Left lung (tissue), 4 donors: ENCODE measurements at regions not wholly inside any gene's neighbourhood (a gene's known extent, or its start where the extent isn't known, plus 50 kb on each side); places are given as distances from the start of the nearest gene placed in this dataset.

Experiments used
- ATAC-seq: fragments of 200-7000 bp; cut with Tn5 transposase; one replicate; pipeline ENCODE4 v1.9.1; 2020; ENCODE audit warnings: moderate library complexity
- DNase-seq, 4 donors: peaks; one replicate each; pipeline ENCODE4 v3.0.0-alpha.2; 2013 to 2020
- H3K27ac ChIP-seq, 2 donors: fragments of 200-600 bp; sonication (generic) in 1 of 2; one replicate each; pipeline versions ENCODE4 v1.5.0 to v1.8.0; 2020 to 2021
- H3K27me3 ChIP-seq, 2 donors: fragments of 200-600 bp; sonication (generic) in 1 of 2; one replicate each; pipeline versions ENCODE4 v1.5.0 to v1.8.0; 2020 to 2021
- H3K36me3 ChIP-seq, 2 donors: fragments of 200-600 bp; sonication (generic) in 1 of 2; one replicate each; pipeline versions ENCODE4 v1.5.0 to v1.8.0; 2020 to 2021
- H3K4me1 ChIP-seq, 2 donors: fragments of 200-600 bp; one replicate each; pipeline ENCODE4 v1.8.0; 2021
- H3K4me3 ChIP-seq, 2 donors: fragments of 200-600 bp; sonication (generic) in 1 of 2; one replicate each; pipeline versions ENCODE4 v1.5.0 to v1.8.0; 2020 to 2021; ENCODE audit warnings: mild to moderate bottlenecking in 1 of 2
- H3K9me3 ChIP-seq, 2 donors: fragments of 200-600 bp; sonication (generic) in 1 of 2; one replicate each; pipeline versions ENCODE4 v1.5.0 to v1.8.0; 2020 to 2021
- intact Hi-C, 2 donors: fragments of 100-400 bp; cut with DNase I; formaldehyde crosslinking; loops; one replicate each; pipeline versions ENCODE4 v1.11.2 to v1.14.2; 2022
- TF ChIP-seq, protein P1 (sequence below), 2 donors: fragments of 200-600 bp; sonication (generic) in 1 of 2; IDR thresholded peaks; one replicate each; pipeline versions ENCODE4 v1.5.0 to v1.8.0; 2021; ENCODE audit warnings: antibody characterized with exemption in 2 of 2
- donor health status: DM: no; HTN: yes; CAD: no.
- donor health status: DM: no; HTN: no; CAD: no.

GRCh38 chr4:92101737-92102172 is 202.0 kb upstream of the GRID2 start:
- DNase-seq, result peak in 1 of 4 donors; percentile 18
- intact Hi-C loops, result no loop called here
- peak overlapping the region; percentile 14 to 38 for H3K27ac ChIP-seq

DNA sequence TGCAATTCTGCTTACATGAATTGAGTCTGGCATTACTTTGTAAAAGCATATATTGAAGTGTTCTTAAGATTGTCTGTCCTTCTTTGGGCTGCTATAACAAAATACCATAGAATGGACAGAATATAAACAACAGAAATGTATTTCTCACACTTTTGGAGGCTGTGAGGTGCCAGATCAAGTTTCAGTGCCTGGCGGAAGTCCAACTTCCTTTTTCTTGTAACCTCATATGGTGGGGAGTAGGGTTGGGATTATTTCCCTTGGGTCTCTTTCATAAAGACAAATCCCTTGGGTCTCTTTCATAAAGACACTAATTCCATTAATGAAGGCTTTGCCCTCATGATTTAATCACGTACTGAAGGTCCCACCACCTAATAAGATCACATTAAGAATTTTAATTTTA is 199.3 kb upstream of the GRID2 start:
- intact Hi-C loops, result no loop called here

More at GRCh38 chr4:92101737-92102172, 202.0 kb upstream of the GRID2 start:
- no peaks in the 10 kb centered on the region for H3K4me1 ChIP-seq
- ATAC-seq, result peak; percentile 84
- no peaks in the 10 kb centered on the region for H3K27me3 ChIP-seq
- TF ChIP-seq, protein P1, sequence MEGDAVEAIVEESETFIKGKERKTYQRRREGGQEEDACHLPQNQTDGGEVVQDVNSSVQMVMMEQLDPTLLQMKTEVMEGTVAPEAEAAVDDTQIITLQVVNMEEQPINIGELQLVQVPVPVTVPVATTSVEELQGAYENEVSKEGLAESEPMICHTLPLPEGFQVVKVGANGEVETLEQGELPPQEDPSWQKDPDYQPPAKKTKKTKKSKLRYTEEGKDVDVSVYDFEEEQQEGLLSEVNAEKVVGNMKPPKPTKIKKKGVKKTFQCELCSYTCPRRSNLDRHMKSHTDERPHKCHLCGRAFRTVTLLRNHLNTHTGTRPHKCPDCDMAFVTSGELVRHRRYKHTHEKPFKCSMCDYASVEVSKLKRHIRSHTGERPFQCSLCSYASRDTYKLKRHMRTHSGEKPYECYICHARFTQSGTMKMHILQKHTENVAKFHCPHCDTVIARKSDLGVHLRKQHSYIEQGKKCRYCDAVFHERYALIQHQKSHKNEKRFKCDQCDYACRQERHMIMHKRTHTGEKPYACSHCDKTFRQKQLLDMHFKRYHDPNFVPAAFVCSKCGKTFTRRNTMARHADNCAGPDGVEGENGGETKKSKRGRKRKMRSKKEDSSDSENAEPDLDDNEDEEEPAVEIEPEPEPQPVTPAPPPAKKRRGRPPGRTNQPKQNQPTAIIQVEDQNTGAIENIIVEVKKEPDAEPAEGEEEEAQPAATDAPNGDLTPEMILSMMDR (IDR thresholded peaks at IDR 0.05), result no peak
- no peak overlapping the region for H3K4me3 ChIP-seq
- H3K9me3 ChIP-seq, result no peaks in the 10 kb centered on the region
- H3K36me3 ChIP-seq, result no peaks in the 10 kb centered on the region

GRCh38 chr4:92106816-92107215 is 196.9 kb upstream of the GRID2 start:
- H3K27me3 ChIP-seq, result no peaks in the 10 kb centered on the region
- H3K4me3 ChIP-seq, result no peak overlapping the region
- ATAC-seq, result no peak
- no peaks in the 10 kb centered on the region for H3K4me1 ChIP-seq
- TF ChIP-seq, protein P1 (IDR thresholded peaks at IDR 0.05), result no peak
- intact Hi-C loops, result no loop called here
- H3K36me3 ChIP-seq, result no peaks in the 10 kb centered on the region
- no peak for DNase-seq
- H3K9me3 ChIP-seq, result no peaks in the 10 kb centered on the region
- H3K27ac ChIP-seq, result no peak overlapping the region

More for the DNA sequence above, 199.3 kb upstream of the GRID2 start:
- Histone ChIP-seq H3K4me3 (no peak overlapping the region), H3K9me3 (no peaks in the 10 kb centered on the region), H3K36me3 (no peaks in the 10 kb centered on the region), H3K27me3 (no peaks in the 10 kb centered on the region), H3K27ac (no peak overlapping the region), H3K4me1 (no peaks in the 10 kb centered on the region)
- TF ChIP-seq, protein P1 (IDR thresholded peaks at IDR 0.05), result no peak
- ATAC-seq (no peak), DNase-seq (no peak)

DNA sequence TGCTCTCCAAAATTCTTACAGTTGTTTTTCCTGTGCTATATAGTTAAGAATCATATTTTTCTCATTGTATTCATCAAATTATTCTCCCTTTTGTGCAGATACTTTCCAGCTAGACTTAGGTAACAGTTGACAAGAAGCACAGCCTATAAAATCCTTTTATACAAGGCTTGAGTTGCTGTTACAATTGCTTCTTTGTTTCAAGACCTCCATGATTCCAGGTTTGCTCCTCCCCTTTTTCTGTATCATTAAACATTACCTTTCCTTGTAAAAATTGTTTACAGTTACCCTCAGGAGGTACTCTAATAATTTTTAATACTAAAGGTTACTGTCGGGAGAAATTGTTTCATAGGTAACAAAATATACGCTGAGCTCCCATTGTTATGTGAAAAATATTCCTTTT is 192.3 kb upstream of the GRID2 start:
- TF ChIP-seq, protein P1 (IDR thresholded peaks at IDR 0.05), result no peak
- no peaks in the 10 kb centered on the region for H3K9me3 ChIP-seq
- H3K4me3 ChIP-seq, result no peak overlapping the region
- H3K27me3 ChIP-seq, result no peaks in the 10 kb centered on the region
- intact Hi-C loops, result no loop called here
- DNase-seq (no peak), ATAC-seq (no peak)
- no peaks in the 10 kb centered on the region for H3K4me1 ChIP-seq
- H3K36me3 ChIP-seq, result no peaks in the 10 kb centered on the region
- no peak overlapping the region for H3K27ac ChIP-seq

GRCh38 chr4:92112805-92113204 is 191.0 kb upstream of the GRID2 start:
- H3K4me3 ChIP-seq, result no peak overlapping the region
- peaks cover 0 to 6% of the 10 kb centered on the region in 2 donors for H3K9me3 ChIP-seq
- H3K27me3 ChIP-seq, result no peaks in the 10 kb centered on the region
- H3K27ac ChIP-seq, result no peak overlapping the region
- H3K4me1 ChIP-seq, result no peaks in the 10 kb centered on the region
- intact Hi-C loops, result no loop called here
- DNase-seq (no peak), ATAC-seq (no peak)
- no peaks in the 10 kb centered on the region for H3K36me3 ChIP-seq
- TF ChIP-seq, protein P1 (IDR thresholded peaks at IDR 0.05), result no peak
